Left cardiac atrium (tissue), 4 donors: ENCODE measurements at regions not wholly inside any gene's neighbourhood (a gene's known extent, or its start where the extent isn't known, plus 50 kb on each side); places are given as distances from the start of the nearest gene placed in this dataset.
"Not testable (repeated sequence)": the region's sequence is repeated elsewhere in the genome, so short reads cannot be mapped to it uniquely, and the experiment has no call there.

Experiments used
- ATAC-seq, 2 donors: fragments of 200-7000 bp; cut with Tn5 transposase; one replicate each; pipeline ENCODE4 v1.9.1; 2020; ENCODE audit warnings: mild to moderate bottlenecking in 2 of 2, moderate library complexity in 2 of 2
- DNase-seq: peaks from one replicate; pipeline ENCODE4 v3.0.0-alpha.2; 2020
- intact Hi-C, 2 donors: fragments of 100-400 bp; cut with DNase I; formaldehyde crosslinking; loops; one replicate each; pipeline versions ENCODE4 v1.14.1 to v1.15.1; 2022 to 2023
- donor health status: DM: no; HTN: yes; CAD: no.
- donor health status: DM: no; HTN: yes; CAD: no; lungs with severe emphysema.
- donor health status: DM: yes; HTN: yes; CAD: no.
- donor health status: Dilated cardiomyopathy.

DNA sequence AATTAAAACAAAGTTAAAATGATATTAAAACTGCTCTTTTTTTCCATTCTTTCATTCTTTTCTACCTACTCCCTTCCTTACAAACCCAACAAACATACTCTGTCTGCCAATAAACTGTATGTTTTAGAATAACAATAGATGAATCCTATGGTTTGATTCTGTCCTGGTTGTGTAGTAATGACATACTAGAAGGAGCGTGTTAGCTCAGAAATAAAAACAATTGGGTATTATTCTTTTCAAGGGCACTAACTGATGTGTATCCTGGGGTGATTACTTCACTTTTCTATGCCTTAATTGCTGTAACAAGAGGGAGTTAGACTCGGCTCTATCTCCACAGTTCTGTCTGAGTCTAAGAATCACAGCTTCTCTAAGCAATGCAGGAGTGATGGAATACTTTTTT lies 194.4 kb downstream of the GIPC2 start:
- intact Hi-C loops, result no loop called here
- DNase-seq (no peak), ATAC-seq (no peak)

- DNase-seq (no peak), ATAC-seq (no peak)
- intact Hi-C loops, result no loop called here
Measured at GRCh38 chr1:78240755-78241154, 195.0 kb downstream of the GIPC2 start.

GRCh38 chr1:78247079-78247478 lies 201.3 kb downstream of the GIPC2 start:
- DNase-seq (no peak), ATAC-seq (no peak)
- intact Hi-C loops, result no loop called here

- peak in 1 of 2 donors; percentile 34 for ATAC-seq
- no peak for DNase-seq
- intact Hi-C loops, result no loop called here
Measured at GRCh38 chr1:78250201-78250600, 204.4 kb downstream of the GIPC2 start.

DNA sequence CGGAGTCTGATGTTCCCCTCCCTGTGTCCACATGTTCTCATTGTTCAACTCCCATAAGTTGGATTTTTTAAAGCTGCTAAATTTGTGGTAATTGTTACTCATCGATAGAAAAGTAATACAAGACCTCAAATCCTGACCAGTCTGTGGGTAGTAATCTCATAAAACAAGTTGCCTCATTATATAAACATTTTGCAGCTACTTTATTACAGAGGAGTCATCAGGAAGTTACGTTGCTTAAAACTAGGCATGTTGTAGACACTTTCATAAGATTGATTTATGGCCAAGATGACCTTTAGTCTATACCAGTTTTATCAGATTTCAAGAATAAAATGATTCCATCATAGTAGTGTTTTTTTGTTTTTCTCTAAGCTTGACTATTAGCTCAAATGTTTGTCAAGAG lies 208.8 kb downstream of the GIPC2 start:
- DNase-seq (no peak), ATAC-seq (peak in 1 of 2 donors; percentile 23)
- intact Hi-C loops, result no loop called here

DNA sequence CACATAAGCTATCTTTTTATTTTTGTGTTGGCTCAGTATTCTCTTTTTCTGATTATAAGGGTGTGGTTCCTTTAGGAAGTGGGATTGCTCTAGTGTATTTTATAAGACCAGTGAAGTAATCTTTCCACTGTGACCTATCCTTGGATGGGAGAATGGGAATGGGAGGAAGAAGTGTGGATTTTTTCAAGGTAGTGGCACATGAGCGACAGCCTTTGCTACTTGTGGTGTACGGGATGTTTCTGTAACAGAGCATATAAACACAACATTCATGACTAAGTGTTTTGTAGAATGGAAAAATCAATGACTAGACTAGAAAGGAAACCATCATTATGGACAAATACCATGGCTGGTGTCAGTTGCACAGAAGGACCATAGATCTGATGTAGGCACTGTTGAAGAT lies 209.6 kb downstream of the GIPC2 start:
- ATAC-seq (peak in 1 of 2 donors; percentile 19), DNase-seq (no peak)
- intact Hi-C loops, result no loop called here

- ATAC-seq, result peak in 1 of 2 donors; percentile 30
- intact Hi-C loops, result no loop called here
- no peak for DNase-seq
Measured at GRCh38 chr1:78255846-78256245, 210.1 kb downstream of the GIPC2 start.

DNA sequence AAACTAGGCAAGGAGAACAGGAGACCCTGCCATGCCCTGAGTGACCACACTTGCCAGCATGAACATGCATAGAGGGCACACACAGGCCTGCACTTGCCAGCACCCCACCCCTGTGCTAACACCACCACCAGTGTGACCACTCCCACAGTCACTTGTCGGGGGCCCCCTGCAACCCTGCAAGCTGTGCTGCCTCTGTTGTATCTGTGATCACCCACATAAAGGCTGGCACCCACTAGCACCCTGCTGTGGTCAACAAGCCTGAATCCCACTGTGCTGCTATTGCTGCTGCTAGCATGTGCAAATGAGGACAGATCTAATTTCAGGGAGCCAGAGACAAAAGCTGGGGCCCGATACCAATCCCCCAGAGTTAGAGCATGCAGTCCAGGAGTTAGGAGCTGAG lies 217.7 kb downstream of the GIPC2 start:
- DNase-seq (no peak), ATAC-seq (no peak)
- intact Hi-C loops, result no loop called here

- ATAC-seq, result no peak
- no peak for DNase-seq
- intact Hi-C loops, result no loop called here
Measured at GRCh38 chr1:78263946-78264345, 218.2 kb downstream of the GIPC2 start.

GRCh38 chr1:78267513-78268218 lies 221.9 kb downstream of the GIPC2 start:
- intact Hi-C loops, result no loop called here
- ATAC-seq, result no peak
- no peak for DNase-seq

- intact Hi-C loops, result no loop called here
- ATAC-seq (no peak), DNase-seq (no peak)
Measured at GRCh38 chr1:78269591-78269990, 221.2 kb upstream of the PTGFR start.

- ATAC-seq, DNase-seq, intact Hi-C loops: not testable (repeated sequence)
Measured at GRCh38 chr1:78271423-78271822, 219.4 kb upstream of the PTGFR start.

GRCh38 chr1:78274814-78275213 lies 216.0 kb upstream of the PTGFR start:
- intact Hi-C loops, result no loop called here
- ATAC-seq (peak in 1 of 2 donors; percentile 19), DNase-seq (no peak)

DNA sequence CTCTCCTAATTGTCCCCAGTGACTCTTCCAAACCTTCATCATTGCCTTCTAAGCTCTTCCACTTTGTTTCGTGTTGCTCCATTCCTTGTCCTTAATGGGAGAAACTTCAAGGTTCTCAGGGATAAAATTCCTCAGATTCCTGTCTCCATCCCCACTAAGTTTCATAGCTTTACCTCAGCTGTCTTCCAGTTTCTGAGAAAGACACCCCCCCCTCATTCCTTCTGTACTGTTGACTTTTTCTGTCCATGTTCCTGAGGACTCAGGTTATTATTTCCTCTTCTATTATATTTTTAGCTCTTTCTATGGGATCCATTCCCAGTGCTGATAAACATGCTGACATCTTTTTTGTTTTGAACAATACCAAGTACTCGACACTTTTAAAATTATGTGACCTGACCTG lies 215.3 kb upstream of the PTGFR start:
- DNase-seq (no peak), ATAC-seq (no peak)
- intact Hi-C loops, result no loop called here

- DNase-seq, result no peak
- no peak for ATAC-seq
- intact Hi-C loops, result no loop called here
Measured at GRCh38 chr1:78275906-78276685, 214.7 kb upstream of the PTGFR start.

GRCh38 chr1:78277253-78277652 lies 213.5 kb upstream of the PTGFR start:
- ATAC-seq, result peak in 1 of 2 donors; percentile 47
- no peak for DNase-seq
- intact Hi-C loops, result no loop called here

GRCh38 chr1:78279051-78279450 lies 211.7 kb upstream of the PTGFR start:
- intact Hi-C loops, result no loop called here

DNA sequence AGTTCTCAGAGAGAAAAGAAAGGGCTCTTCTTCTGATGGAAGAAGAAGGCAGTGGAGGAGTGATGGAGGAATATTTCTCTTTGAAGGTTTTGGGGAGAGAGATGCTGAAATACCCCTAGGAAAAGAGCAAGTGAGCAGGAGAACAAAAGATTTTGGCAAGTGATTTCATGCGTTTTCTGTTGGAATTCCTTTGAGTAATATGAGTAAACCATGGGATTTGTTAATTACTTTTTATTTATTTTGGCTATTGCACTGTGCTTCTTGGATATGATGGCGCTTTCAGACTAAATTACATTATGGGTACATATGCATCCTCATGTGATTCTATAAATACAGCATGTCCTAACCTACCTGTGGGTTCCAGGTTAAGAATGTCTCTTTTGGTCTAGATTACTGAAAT lies 210.1 kb upstream of the PTGFR start:
- DNase-seq (no peak), ATAC-seq (no peak)
- intact Hi-C loops, result no loop called here

More at GRCh38 chr1:78279051-78279450, 211.7 kb upstream of the PTGFR start:
- ATAC-seq (peak in 1 of 2 donors; percentile 82), DNase-seq (no peak)

- DNase-seq (no peak), ATAC-seq (no peak)
- intact Hi-C loops, result no loop called here
Measured at GRCh38 chr1:78281580-78281979, 209.2 kb upstream of the PTGFR start.

DNA sequence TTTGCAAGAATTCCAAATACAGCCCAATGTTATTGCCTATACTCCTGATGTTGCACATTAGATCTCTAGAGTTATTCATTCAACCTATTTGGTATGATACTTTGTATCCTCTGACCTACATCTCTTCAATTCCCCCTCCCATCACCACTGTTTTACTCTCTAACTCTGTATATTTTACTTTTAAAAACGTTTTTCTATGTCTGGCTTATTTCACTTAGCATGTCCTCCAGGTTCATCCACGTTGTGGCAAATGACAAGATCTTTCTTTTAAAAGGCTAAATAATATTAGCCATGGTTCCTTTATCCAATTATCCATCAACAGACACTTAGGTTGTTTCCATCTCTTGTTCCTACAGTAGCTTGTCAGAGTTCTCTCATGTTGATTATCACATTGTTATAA lies 207.1 kb upstream of the PTGFR start:
- DNase-seq, result no peak
- intact Hi-C loops, result no loop called here

GRCh38 chr1:78284354-78284753 lies 206.4 kb upstream of the PTGFR start:
- ATAC-seq, result peak; percentile 73 to 86
- intact Hi-C loops, result no loop called here
- DNase-seq, result peak; percentile 26

More for the DNA sequence above, 207.1 kb upstream of the PTGFR start:
- no peak for ATAC-seq
